K562 (cell line): ENCODE measurements at regions not wholly inside any gene's neighbourhood (a gene's known extent, or its start where the extent isn't known, plus 50 kb on each side); places are given as distances from the start of the nearest gene placed in this dataset.
"Not testable (repeated sequence)": the region's sequence is repeated elsewhere in the genome, so short reads cannot be mapped to it uniquely, and the experiment has no call there.

ENCODE experiments used
- ATAC-seq: fragments of 200-7000 bp; cut with Tn5 transposase; 3 replicates; pipeline ENCODE4 v1.9.1; 2020; ENCODE audit warnings: moderate library complexity
- BruUV-seq: library from RNA; stranded (reverse); fragments of 400-500 nt; replicated peaks from 2 replicates; lab custom pipeline; 2021; lab: Mats Ljungman, UMichigan
- CTCF ChIA-PET: fragments of 300-600 bp; formaldehyde crosslinking; extraction: SDS; loops from one replicate; lab custom pipeline; 2021; ENCODE audit warnings: low intra/inter-chr PET ratio; lab: Yijun Ruan, JAX
- POLR2A ChIA-PET: fragments of 300-600, 350-650 bp; sonication (Branson Sonifier 250); formaldehyde crosslinking; extraction: SDS; loops from one replicate; lab custom pipeline; 2021; ENCODE audit warnings: antibody characterized with exemption, inconsistent platforms; lab: Yijun Ruan, JAX
- DNase-seq, 4 experiments: peaks; one replicate each; pipeline versions ENCODE4 v3.0.0 to v3.0.0-alpha.2; 2011 to 2018; ENCODE audit warnings: low spot score in 3 of 4, mixed read lengths in 3 of 4; ENCODE audit errors: extremely low read depth in 1 of 4
- FAIRE-seq: peaks from 2 replicates; lab custom pipeline; 2011; peaks lifted over from hg19 to GRCh38; lab: Jason Lieb, UNC
- H2AFZ ChIP-seq: 2 replicates; pipeline ENCODE4 v1.6.0; 2011; ENCODE audit warnings: low read depth, low read length, control low read depth, inconsistent platforms
- H3K27ac ChIP-seq: fragments of 200-600 bp; 3 replicates; pipeline ENCODE4 v1.8.0; 2011; ENCODE audit warnings: low read depth, mild to moderate bottlenecking, control low read depth, inconsistent platforms, low read length, moderate library complexity, mixed read lengths; ENCODE audit errors: extremely low read depth
- H3K27me3 ChIP-seq, 2 experiments: fragments of 300-600 bp in 1 of 2; 2 replicates in 1 of 2; 3 replicates in 1 of 2; pipeline versions ENCODE4 v1.6.0 to v1.8.0; 2011; ENCODE audit warnings: inconsistent platforms in 2 of 2, low read length in 2 of 2, mild to moderate bottlenecking in 1 of 2, mixed read lengths in 1 of 2, moderate library complexity in 1 of 2; ENCODE audit not compliant: control insufficient read depth in 2 of 2, insufficient read depth in 2 of 2
- H3K36me3 ChIP-seq: fragments of 300-600 bp; 3 replicates; pipeline ENCODE4 v1.8.0; 2011; ENCODE audit warnings: mild to moderate bottlenecking, low read length, inconsistent platforms; ENCODE audit not compliant: control insufficient read depth, insufficient read depth
- H3K4me1 ChIP-seq, 2 experiments: fragments of 200-600 bp in 1 of 2; replicated peaks in 1 of 2; 2 replicates in 1 of 2; 3 replicates in 1 of 2; pipeline versions ENCODE4 v1.5.1 to v1.8.0; 2011; ENCODE audit warnings: inconsistent platforms in 2 of 2, low read length in 2 of 2, mild to moderate bottlenecking in 1 of 2, mixed read lengths in 1 of 2, moderate library complexity in 1 of 2; ENCODE audit not compliant: control insufficient read depth in 2 of 2, insufficient read depth in 2 of 2
- H3K4me2 ChIP-seq: 2 replicates; pipeline ENCODE4 v1.6.1; 2011; ENCODE audit warnings: low read length, control low read depth, inconsistent platforms, mixed read lengths; ENCODE audit not compliant: insufficient read depth
- H3K4me3 ChIP-seq: fragments of 200-600 bp; sonication (generic), shearing (Covaris generic); 2 replicates; pipeline ENCODE4 v1.5.1; 2016; ENCODE audit warnings: control low read depth, inconsistent platforms
- H3K79me2 ChIP-seq: fragments of 200-600 bp; 3 replicates; pipeline ENCODE4 v1.8.0; 2011; ENCODE audit warnings: low read length, inconsistent platforms; ENCODE audit not compliant: control insufficient read depth, insufficient read depth
- H3K9ac ChIP-seq, 2 experiments: 2 replicates each; pipeline versions ENCODE4 v1.6.0 to v1.6.1; 2011; ENCODE audit warnings: low read depth in 2 of 2, low read length in 2 of 2, control low read depth in 1 of 2, inconsistent platforms in 1 of 2, mild to moderate bottlenecking in 1 of 2, mixed read lengths in 1 of 2; ENCODE audit not compliant: insufficient read depth in 1 of 2
- H3K9me1 ChIP-seq: one replicate; pipeline ENCODE4 v1.6.0; 2011; ENCODE audit warnings: inconsistent platforms, mild to moderate bottlenecking, low read length, moderate library complexity; ENCODE audit not compliant: control insufficient read depth, insufficient read depth
- H3K9me3 ChIP-seq: replicated peaks from 2 replicates; pipeline ENCODE4 v1.5.1; 2011; ENCODE audit warnings: low read depth, low read length, inconsistent platforms; ENCODE audit not compliant: control insufficient read depth, insufficient read depth
- H4K20me1 ChIP-seq: replicated peaks from 2 replicates; pipeline ENCODE4 v1.6.1; 2011; ENCODE audit warnings: low read length, inconsistent platforms, mixed read lengths; ENCODE audit not compliant: control insufficient read depth, insufficient read depth
- BRF1 ChIP-seq: IDR thresholded peaks from 3 replicates; pipeline ENCODE4 v1.6.1; 2011; ENCODE audit warnings: borderline replicate concordance, mild to moderate bottlenecking; ENCODE audit not compliant: insufficient read length; ENCODE audit errors: extremely low read depth
- ESRRA ChIP-seq: fragments of 450-650 bp; IDR thresholded peaks from 2 replicates; pipeline ENCODE4 v1.6.1; 2014; ENCODE audit warnings: low read depth, mild to moderate bottlenecking, moderate library complexity, borderline replicate concordance
- JUND ChIP-seq, 2 experiments: IDR thresholded peaks; 2 replicates in 1 of 2; 3 replicates in 1 of 2; pipeline ENCODE4 v1.6.1; 2011; ENCODE audit warnings: borderline replicate concordance in 2 of 2, low read depth in 2 of 2, low read length in 2 of 2, improper control_type of control experiment in 1 of 2, missing biosample characterization in 1 of 2, missing genetic modification characterization in 1 of 2, missing genetic modification reagents in 1 of 2
- NFIC ChIP-seq: fragments of 450-650 bp; IDR thresholded peaks from 2 replicates; pipeline ENCODE4 v1.6.1; 2017; ENCODE audit warnings: mild to moderate bottlenecking, inconsistent platforms
- POLR2H ChIP-seq: IDR thresholded peaks from 2 replicates; pipeline ENCODE4 v1.6.1; 2016; ENCODE audit warnings: missing genetic modification characterization, low read depth, mild to moderate bottlenecking, control low read depth, missing compliant biosample characterization, moderate library complexity
- TBP ChIP-seq: optimal IDR thresholded peaks from 2 replicates; pipeline ENCODE3; 2011; ENCODE audit warnings: low read depth, low read length, improper control_type of control experiment
- TEAD4 ChIP-seq, 2 experiments: sonication (generic) in 1 of 2; formaldehyde crosslinking in 1 of 2; IDR thresholded peaks; 2 replicates each; pipeline versions ENCODE4 v1.6.1 to v1.8.0; 2012 to 2022; ENCODE audit warnings: borderline replicate concordance in 1 of 2, inconsistent platforms in 1 of 2, low read length in 1 of 2, mild to moderate bottlenecking in 1 of 2, missing genetic modification reagents in 1 of 2
- ZNF384 ChIP-seq: IDR thresholded peaks from 2 replicates; pipeline ENCODE4 v1.6.1; 2012; ENCODE audit warnings: low read depth, low read length, improper control_type of control experiment
- WGBS: fragments of 100-300 bp; shearing (Covaris generic); methylation state at CpG from one replicate; pipeline ENCODE4 v1.1.6; 2016; ENCODE audit warnings: low coverage, mixed read lengths; ENCODE audit not compliant: insufficient coverage; ENCODE audit errors: missing lambda C conversion rate; 5-methylcytosine and 5-hydroxymethylcytosine counted together
- in situ Hi-C: fragments of 300-500 bp; cut with MboI; formaldehyde crosslinking; loops from 4 replicates; pipeline ENCODE4 v1.15.0; 2018; ENCODE audit warnings: inconsistent platforms, mixed read lengths
- intact Hi-C: fragments of 100-400 bp; cut with micrococcal nuclease; formaldehyde crosslinking; loops from 2 replicates; pipeline ENCODE4 v1.14.2; 2022
- TF ChIP-seq, protein P1 (sequence below): IDR thresholded peaks from 3 replicates; pipeline ENCODE4 v1.6.1; 2011; ENCODE audit warnings: borderline replicate concordance, mild to moderate bottlenecking, moderate library complexity; ENCODE audit not compliant: insufficient read length; ENCODE audit errors: extremely low read depth
- TF ChIP-seq, protein P2 (sequence below), 2 experiments: fragments of 450-650 bp; IDR thresholded peaks; 2 replicates each; pipeline ENCODE4 v1.6.1; 2016
- TF ChIP-seq, protein P3 (sequence below): fragments of 250-450 bp; sonication (Bioruptor Pico); IDR thresholded peaks from 2 replicates; pipeline ENCODE4 v1.8.0; 2022; ENCODE audit warnings: inconsistent platforms

DNA sequence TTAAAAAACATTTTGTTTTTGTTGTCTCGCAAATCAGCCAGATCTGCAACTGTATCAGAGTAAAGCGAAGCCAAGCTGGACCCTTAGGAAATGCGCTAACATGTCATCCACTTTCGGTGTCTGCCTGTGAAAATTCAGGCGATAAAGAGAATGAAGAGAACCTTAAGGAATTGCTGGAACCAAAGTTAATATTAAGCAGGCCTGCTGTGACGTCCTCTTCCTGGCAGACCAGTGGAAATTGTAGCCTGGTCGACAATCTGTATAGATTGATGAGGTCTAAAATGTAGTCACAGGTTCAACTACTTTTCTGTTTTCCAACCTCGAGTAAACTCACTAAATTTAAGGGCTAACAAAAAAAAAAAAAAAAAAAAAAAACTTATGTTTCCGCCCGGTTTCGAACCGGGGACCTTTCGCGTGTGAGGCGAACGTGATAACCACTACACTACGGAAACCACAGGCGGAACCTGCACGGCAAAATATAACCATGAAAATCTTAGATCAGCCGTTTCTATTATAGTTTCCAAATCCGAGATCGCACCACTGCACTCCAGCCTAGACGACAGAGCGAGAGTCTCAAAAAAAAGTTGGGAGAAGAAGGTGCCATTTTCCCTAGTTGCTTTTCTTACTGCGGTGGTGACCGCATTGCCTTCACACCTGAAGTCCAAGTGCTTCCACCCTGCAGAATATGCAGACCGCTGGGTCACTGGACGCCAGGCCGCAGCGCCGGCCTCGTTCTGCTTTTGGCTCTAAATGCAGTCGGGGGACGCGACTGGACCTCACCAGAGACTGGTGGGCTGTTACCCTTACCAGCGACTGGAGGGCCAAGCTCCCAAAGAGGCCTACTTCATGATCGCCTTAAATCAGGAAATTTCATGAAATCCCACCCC, 131.0 kb downstream of the PPIAL4A start:
- intact Hi-C loops; FAIRE-seq; H3K9me3 ChIP-seq; in situ Hi-C loops; H2AFZ ChIP-seq; H3K4me3 ChIP-seq; H3K27me3 ChIP-seq; H3K79me2 ChIP-seq; H3K9ac ChIP-seq; H3K36me3 ChIP-seq; BruUV-seq; H3K4me2 ChIP-seq; H4K20me1 ChIP-seq; H3K9me1 ChIP-seq; H3K4me1 ChIP-seq; POLR2A ChIA-PET; CTCF ChIA-PET; H3K27ac ChIP-seq; TF ChIP-seq TEAD4 (CRISPR knock-in tag; IDR thresholded peaks at IDR 0.05; ENCODE audit: borderline replicate concordance); JUND (tag; IDR thresholded peaks at IDR 0.05; ENCODE audit: borderline replicate concordance, low read depth, low read length): not testable (repeated sequence)
- ATAC-seq (peak; percentile 67), DNase-seq (peak in 1 of 4 experiments; percentile 77)
- 33% methylated on average over 23 of the region's 37 CpGs for WGBS
- peak; percentile 7 for TF ChIP-seq BRF1
- TF ChIP-seq POLR2H (tag): peak; percentile 98
- TF ChIP-seq, protein P1, sequence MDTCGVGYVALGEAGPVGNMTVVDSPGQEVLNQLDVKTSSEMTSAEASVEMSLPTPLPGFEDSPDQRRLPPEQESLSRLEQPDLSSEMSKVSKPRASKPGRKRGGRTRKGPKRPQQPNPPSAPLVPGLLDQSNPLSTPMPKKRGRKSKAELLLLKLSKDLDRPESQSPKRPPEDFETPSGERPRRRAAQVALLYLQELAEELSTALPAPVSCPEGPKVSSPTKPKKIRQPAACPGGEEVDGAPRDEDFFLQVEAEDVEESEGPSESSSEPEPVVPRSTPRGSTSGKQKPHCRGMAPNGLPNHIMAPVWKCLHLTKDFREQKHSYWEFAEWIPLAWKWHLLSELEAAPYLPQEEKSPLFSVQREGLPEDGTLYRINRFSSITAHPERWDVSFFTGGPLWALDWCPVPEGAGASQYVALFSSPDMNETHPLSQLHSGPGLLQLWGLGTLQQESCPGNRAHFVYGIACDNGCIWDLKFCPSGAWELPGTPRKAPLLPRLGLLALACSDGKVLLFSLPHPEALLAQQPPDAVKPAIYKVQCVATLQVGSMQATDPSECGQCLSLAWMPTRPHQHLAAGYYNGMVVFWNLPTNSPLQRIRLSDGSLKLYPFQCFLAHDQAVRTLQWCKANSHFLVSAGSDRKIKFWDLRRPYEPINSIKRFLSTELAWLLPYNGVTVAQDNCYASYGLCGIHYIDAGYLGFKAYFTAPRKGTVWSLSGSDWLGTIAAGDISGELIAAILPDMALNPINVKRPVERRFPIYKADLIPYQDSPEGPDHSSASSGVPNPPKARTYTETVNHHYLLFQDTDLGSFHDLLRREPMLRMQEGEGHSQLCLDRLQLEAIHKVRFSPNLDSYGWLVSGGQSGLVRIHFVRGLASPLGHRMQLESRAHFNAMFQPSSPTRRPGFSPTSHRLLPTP: peak; percentile 73
- TF ChIP-seq, protein P2, sequence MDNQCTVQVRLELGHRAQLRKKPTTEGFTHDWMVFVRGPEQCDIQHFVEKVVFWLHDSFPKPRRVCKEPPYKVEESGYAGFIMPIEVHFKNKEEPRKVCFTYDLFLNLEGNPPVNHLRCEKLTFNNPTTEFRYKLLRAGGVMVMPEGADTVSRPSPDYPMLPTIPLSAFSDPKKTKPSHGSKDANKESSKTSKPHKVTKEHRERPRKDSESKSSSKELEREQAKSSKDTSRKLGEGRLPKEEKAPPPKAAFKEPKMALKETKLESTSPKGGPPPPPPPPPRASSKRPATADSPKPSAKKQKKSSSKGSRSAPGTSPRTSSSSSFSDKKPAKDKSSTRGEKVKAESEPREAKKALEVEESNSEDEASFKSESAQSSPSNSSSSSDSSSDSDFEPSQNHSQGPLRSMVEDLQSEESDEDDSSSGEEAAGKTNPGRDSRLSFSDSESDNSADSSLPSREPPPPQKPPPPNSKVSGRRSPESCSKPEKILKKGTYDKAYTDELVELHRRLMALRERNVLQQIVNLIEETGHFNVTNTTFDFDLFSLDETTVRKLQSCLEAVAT (IDR thresholded peaks at IDR 0.05): peak in 1 of 2 experiments; percentile 66; a peak in 2 of 4 replicates
- peak; percentile 66 for TF ChIP-seq TBP
- peak; percentile 39; the same call in 1 of the 2 replicates for TF ChIP-seq ESRRA
- TF ChIP-seq, protein P3, sequence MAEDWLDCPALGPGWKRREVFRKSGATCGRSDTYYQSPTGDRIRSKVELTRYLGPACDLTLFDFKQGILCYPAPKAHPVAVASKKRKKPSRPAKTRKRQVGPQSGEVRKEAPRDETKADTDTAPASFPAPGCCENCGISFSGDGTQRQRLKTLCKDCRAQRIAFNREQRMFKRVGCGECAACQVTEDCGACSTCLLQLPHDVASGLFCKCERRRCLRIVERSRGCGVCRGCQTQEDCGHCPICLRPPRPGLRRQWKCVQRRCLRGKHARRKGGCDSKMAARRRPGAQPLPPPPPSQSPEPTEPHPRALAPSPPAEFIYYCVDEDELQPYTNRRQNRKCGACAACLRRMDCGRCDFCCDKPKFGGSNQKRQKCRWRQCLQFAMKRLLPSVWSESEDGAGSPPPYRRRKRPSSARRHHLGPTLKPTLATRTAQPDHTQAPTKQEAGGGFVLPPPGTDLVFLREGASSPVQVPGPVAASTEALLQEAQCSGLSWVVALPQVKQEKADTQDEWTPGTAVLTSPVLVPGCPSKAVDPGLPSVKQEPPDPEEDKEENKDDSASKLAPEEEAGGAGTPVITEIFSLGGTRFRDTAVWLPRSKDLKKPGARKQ: peak; percentile 49; the same call in 1 of the 2 replicates
- peak; percentile 56 for TF ChIP-seq TEAD4 (IDR thresholded peaks at IDR 0.05; ENCODE audit: low read length)
- TF ChIP-seq NFIC: 0 out of 2 replicates have a peak, but pooled peaks have one; percentile 12
- peak; percentile 26; the same call in 1 of the 2 replicates for TF ChIP-seq JUND (IDR thresholded peaks at IDR 0.05; ENCODE audit: borderline replicate concordance, low read depth, low read length)
- TF ChIP-seq ZNF384: peak; percentile 85
